GM12875 (cell line): ENCODE measurements at regions not wholly inside any gene's neighbourhood (a gene's known extent, or its start where the extent isn't known, plus 50 kb on each side); places are given as distances from the start of the nearest gene placed in this dataset.

Experiments used
- H3K4me3 ChIP-seq: one replicate; pipeline ENCODE4 v1.5.1; 2011; ENCODE audit warnings: low read depth, low read length, control low read depth
- CTCF ChIP-seq: IDR thresholded peaks from 2 replicates; pipeline ENCODE4 v1.5.1; 2011; ENCODE audit warnings: low read depth, mild to moderate bottlenecking, control low read depth, inconsistent platforms, low read length, moderate library complexity, borderline replicate concordance; ENCODE audit not compliant: insufficient read depth

- TF ChIP-seq CTCF: no peak
- no peak overlapping the region for H3K4me3 ChIP-seq
Observed at GRCh38 chr2:241943209-241943850, 73.8 kb downstream of the RTP5 start.

GRCh38 chr2:241943961-241944575, 74.5 kb downstream of the RTP5 start:
- no peak for TF ChIP-seq CTCF
- no peak overlapping the region for H3K4me3 ChIP-seq

DNA sequence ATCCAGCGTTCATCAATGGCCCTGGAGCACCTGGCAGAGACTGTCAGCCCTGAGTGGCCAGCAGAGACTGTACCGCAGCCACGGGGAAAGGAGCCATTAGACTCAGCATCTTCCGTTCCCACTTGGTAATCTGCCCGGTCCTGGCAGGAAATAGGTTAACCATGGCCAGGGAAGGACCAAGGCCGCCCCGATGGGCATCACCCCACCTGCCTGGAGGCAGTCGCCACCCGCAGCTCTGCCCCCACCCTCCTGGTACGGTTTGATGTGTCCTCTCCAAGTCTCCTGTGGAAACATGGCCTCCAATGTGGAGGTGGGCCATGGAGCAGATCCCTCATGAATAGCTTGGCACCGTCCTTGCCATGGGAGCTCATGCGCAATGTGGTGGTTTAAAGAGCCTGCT, 75.3 kb downstream of the RTP5 start:
- no peak overlapping the region for H3K4me3 ChIP-seq
- no peak for TF ChIP-seq CTCF

GRCh38 chr2:241945311-241945710, 75.8 kb downstream of the RTP5 start:
- TF ChIP-seq CTCF: no peak
- no peak overlapping the region for H3K4me3 ChIP-seq

GRCh38 chr2:241945803-241946202, 76.3 kb downstream of the RTP5 start:
- H3K4me3 ChIP-seq: no peak overlapping the region
- no peak for TF ChIP-seq CTCF

DNA sequence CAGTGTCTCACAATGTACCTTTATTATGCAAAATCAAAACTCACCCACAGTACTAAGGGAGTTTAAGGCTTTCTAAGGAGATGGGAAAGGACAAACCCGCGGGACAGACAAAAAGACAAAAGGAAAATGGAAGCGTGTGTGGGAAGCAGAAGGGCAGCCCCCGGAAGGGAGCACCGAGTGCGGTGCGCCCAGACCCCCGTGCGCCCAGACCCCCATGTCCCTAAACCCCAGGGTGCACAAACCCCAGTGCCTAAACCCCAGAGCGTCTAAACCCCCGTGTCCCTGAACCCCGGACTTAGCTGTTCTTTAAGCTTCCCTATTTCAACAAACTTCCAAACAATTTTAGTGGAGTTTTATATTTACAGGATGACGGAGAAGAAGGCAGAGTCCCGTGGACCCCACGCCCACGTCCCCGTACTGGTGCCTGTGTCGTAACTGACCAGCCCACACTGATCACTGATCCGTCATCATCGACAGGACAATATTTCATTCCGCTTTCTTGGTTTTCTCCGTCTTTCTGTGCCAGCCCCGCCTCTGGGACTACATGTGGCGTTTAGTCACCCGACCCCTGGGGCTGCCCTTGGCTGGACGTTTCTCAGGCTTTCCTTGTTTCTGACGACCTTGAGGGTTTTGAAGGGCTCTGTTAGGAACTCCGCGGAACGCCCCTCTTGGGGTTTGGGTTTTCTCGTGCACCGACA, 76.9 kb downstream of the RTP5 start:
- TF ChIP-seq CTCF: no peak
- H3K4me3 ChIP-seq: no peak overlapping the region

DNA sequence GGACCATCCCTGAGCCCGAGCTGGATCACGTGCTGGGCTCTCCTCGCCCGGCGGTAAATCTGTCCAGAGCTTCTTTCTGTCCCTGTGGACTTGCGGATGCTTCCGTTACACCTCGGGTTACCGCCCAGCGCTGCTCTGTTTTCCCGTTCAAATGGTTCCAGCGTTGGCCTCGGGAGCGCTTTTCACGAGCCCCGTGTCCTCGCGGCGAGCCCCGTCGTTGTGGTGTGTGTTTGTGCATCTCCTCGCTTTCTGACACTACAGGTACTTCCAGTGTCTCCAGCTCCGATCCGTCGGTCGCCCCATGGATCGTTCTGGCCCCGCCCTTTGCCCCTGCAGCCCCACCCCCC, 77.4 kb downstream of the RTP5 start:
- no peak for TF ChIP-seq CTCF
- H3K4me3 ChIP-seq: no peak overlapping the region
